22Rv1 (cell line): ENCODE measurements at regions not wholly inside any gene's neighbourhood (a gene's known extent, or its start where the extent isn't known, plus 50 kb on each side); places are given as distances from the start of the nearest gene placed in this dataset.

Experiments
- CTCF ChIP-seq: fragments of 450-650 bp; IDR thresholded peaks from 2 replicates; pipeline ENCODE4 v1.5.1; 2017; ENCODE audit warnings: mild to moderate bottlenecking
- ZFX ChIP-seq: fragments of 450-650 bp; IDR thresholded peaks from 2 replicates; pipeline ENCODE4 v1.6.1; 2017; ENCODE audit warnings: antibody characterized with exemption, borderline replicate concordance

- TF ChIP-seq CTCF (no peak), ZFX (no peak)
These were observed 84.2 kb upstream of the UXS1 start for GRCh38 chr2:106278112-106278876.
